Kidney epithelial cell (primary cell): ENCODE measurements at regions not wholly inside any gene's neighbourhood (a gene's known extent, or its start where the extent isn't known, plus 50 kb on each side); places are given as distances from the start of the nearest gene placed in this dataset.

Source experiments
- DNase-seq: peaks from one replicate; pipeline ENCODE4 v3.0.0-alpha.2; 2010; ENCODE audit warnings: low read depth
- H3K27me3 ChIP-seq: 2 replicates; pipeline ENCODE4 v1.6.0; 2011; ENCODE audit warnings: low read length; ENCODE audit not compliant: control insufficient read depth, insufficient read depth
- H3K36me3 ChIP-seq: 2 replicates; pipeline ENCODE4 v1.5.1; 2011; ENCODE audit warnings: low read length; ENCODE audit not compliant: control insufficient read depth, insufficient read depth
- H3K4me3 ChIP-seq: 2 replicates; pipeline ENCODE4 v1.5.1; 2011; ENCODE audit warnings: low read depth, mild to moderate bottlenecking, control low read depth, low read length
- TF ChIP-seq, protein P1 (sequence below): IDR thresholded peaks from 2 replicates; pipeline ENCODE4 v1.5.1; 2011; ENCODE audit warnings: mild to moderate bottlenecking, moderate library complexity, low read length, control low read depth, inconsistent platforms; ENCODE audit not compliant: insufficient read depth, poor library complexity, severe bottlenecking

DNA sequence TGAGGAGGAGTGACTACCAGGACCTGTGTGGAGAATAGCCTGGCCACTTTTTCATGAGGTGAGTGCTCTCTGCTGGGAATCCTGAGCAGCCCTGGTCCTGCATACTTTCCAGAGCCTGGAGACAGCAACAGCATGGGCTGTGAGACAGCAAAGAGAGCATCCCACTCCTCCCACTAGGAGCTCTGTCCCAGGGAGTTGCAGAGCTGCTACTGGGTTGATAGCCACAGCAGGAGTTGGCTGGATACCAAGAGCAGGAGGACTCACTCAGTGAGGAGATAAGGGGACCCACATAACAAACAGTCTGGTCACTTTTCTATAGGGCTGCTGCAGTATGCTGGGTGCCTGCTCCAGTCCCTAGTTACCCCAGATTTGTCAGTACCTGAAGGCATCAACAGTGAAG, 439.3 kb upstream of the CDH8 start:
- Histone ChIP-seq H3K36me3 (no peaks in the 10 kb centered on the region), H3K4me3 (no peak overlapping the region), H3K27me3 (no peaks in the 10 kb centered on the region)
- TF ChIP-seq, protein P1, sequence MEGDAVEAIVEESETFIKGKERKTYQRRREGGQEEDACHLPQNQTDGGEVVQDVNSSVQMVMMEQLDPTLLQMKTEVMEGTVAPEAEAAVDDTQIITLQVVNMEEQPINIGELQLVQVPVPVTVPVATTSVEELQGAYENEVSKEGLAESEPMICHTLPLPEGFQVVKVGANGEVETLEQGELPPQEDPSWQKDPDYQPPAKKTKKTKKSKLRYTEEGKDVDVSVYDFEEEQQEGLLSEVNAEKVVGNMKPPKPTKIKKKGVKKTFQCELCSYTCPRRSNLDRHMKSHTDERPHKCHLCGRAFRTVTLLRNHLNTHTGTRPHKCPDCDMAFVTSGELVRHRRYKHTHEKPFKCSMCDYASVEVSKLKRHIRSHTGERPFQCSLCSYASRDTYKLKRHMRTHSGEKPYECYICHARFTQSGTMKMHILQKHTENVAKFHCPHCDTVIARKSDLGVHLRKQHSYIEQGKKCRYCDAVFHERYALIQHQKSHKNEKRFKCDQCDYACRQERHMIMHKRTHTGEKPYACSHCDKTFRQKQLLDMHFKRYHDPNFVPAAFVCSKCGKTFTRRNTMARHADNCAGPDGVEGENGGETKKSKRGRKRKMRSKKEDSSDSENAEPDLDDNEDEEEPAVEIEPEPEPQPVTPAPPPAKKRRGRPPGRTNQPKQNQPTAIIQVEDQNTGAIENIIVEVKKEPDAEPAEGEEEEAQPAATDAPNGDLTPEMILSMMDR: no peak
- no peak for DNase-seq

DNA sequence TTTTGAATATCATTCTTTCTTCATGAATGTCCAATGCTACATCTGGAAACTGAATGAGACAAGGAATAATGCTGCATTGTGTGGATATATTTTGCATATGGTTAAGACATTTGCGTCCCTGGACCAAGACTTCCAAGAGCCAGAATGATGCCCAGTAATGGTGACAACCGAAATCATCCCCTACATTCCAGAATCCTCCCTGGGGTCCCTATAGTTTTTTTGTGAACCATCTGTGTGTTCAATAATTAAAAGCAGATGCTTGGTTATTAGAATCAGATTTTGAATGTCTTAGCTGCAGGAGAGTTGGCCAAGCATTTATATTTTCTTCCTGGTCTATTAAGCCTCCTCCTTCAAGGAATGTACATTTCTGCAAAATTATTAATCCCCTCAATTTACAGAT, 426.7 kb upstream of the CDH8 start:
- no peaks in the 10 kb centered on the region for H3K36me3 ChIP-seq
- H3K27me3 ChIP-seq: no peaks in the 10 kb centered on the region
- no peak for DNase-seq
- H3K4me3 ChIP-seq: no peak overlapping the region
- TF ChIP-seq, protein P1: no peak

DNA sequence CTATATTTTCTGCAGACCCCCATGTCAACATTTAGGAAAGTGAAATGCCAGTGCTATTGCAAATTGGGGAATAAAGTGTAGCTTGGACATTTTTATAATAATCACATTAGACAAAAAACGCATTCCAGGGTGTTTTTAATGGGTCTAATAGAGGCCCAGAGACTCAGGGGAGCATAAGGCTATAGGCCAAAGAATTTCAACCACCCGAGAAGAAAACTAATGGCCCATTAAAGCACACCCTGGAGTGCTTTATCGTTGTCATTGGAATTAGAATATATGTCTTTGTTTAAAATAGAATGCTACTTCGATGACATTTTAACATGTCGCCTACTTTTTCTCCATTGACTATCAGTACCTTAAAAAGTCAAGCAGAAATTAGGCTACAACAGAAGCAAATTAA, 414.1 kb upstream of the CDH8 start:
- H3K36me3 ChIP-seq: no peaks in the 10 kb centered on the region
- H3K27me3 ChIP-seq: no peaks in the 10 kb centered on the region
- H3K4me3 ChIP-seq: no peak overlapping the region
- TF ChIP-seq, protein P1: no peak
- no peak for DNase-seq

DNA sequence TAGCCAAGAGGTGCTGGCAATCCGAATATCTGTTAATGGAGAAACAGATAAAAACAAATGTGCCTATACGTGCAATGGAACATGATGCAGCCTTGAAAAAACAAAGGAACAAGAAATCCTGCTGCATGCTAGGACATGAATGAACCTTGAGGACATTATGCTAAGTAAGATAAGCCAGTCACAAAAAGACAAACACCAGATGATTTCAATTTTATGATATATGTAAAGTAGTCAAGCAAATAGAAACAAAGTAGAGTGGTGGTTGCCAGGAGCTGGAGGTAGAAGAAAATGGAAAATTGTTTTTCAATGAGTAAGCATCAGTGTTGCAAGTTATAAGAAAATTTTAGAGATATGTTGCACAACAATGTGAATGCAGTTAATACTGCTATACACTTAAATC, 409.7 kb upstream of the CDH8 start:
- H3K36me3 ChIP-seq: no peaks in the 10 kb centered on the region
- H3K27me3 ChIP-seq: no peaks in the 10 kb centered on the region
- DNase-seq: no peak
- TF ChIP-seq, protein P1: no peak
- no peak overlapping the region for H3K4me3 ChIP-seq

DNA sequence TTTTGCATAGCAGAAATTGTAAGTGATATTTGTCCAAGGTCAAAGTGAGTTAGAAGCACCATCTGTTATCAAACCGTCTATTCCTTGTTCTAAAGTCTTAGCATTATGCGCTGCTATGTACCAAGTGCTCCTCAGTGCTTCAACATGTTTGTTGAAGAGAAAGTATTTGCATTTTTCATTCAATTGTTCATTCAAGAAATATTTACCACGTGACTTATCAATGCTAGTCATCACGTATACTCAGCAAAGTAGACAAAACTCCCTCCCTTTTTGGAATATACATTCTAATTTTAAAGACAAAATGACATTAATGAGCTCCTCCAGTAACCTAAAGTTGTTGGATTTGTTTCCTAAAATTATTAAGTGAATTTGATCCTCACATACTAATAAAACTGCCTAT, 388.0 kb upstream of the CDH8 start:
- no peak for DNase-seq
- H3K4me3 ChIP-seq: no peak overlapping the region
- H3K27me3 ChIP-seq: no peaks in the 10 kb centered on the region
- TF ChIP-seq, protein P1: no peak
- no peaks in the 10 kb centered on the region for H3K36me3 ChIP-seq

DNA sequence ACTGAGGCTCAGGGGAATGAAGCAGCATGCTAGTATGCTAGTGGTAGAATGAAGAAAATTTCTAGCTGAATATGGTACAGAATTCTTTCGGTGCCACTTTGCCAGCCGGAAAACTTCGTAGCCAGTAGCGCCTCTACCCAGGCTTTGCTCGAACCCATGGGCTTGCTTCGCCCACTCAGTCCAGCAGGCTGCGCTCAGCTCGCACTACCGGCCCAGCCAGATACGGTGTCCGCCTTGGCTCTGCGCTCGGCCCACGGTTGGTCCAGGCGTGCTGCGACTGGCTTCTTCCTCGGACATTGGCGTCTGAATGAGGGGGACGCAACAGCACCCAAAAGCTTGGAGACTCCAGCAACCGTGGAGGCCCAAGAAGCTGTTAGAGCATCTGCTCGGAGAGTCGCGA, 372.5 kb upstream of the CDH8 start:
- no peaks in the 10 kb centered on the region for H3K36me3 ChIP-seq
- TF ChIP-seq, protein P1: no peak

More for the DNA sequence above, 372.5 kb upstream of the CDH8 start:
- no peak overlapping the region for H3K4me3 ChIP-seq
- DNase-seq: no peak
- H3K27me3 ChIP-seq: no peaks in the 10 kb centered on the region
